HG02981 (cell line): ENCODE measurements at regions not wholly inside any gene's neighbourhood (a gene's known extent, or its start where the extent isn't known, plus 50 kb on each side); places are given as distances from the start of the nearest gene placed in this dataset.
"Not testable (repeated sequence)": the region's sequence is repeated elsewhere in the genome, so short reads cannot be mapped to it uniquely, and the experiment has no call there.

Experiments used
- ATAC-seq: cut with Tn5 transposase; IDR thresholded peaks from one replicate; pipeline ENCODE4 v1.9.1; 2021; ENCODE audit warnings: mild to moderate bottlenecking, moderate library complexity; ENCODE audit not compliant: unreplicated experiment

- ATAC-seq: no peak
Observed at GRCh38 chr13:19362946-19363510, 181.4 kb upstream of the TUBA3C start.

- not testable (repeated sequence) for ATAC-seq
Observed at GRCh38 chr13:19359697-19360096, 178.1 kb upstream of the TUBA3C start.

- ATAC-seq: no peak
Observed at GRCh38 chr13:19345916-19346422, 164.3 kb upstream of the TUBA3C start.

- ATAC-seq: no peak
Observed at GRCh38 chr13:19345158-19345557, 163.5 kb upstream of the TUBA3C start.

- ATAC-seq: peak; percentile 61
Observed at GRCh38 chr13:19344585-19345120, 163.0 kb upstream of the TUBA3C start.

GRCh38 chr13:19332378-19332777, 150.8 kb upstream of the TUBA3C start:
- no peak for ATAC-seq

GRCh38 chr13:19329365-19329764, 147.7 kb upstream of the TUBA3C start:
- ATAC-seq: no peak

GRCh38 chr13:19324325-19324724, 142.7 kb upstream of the TUBA3C start:
- ATAC-seq: no peak

GRCh38 chr13:19321222-19321621, 139.6 kb upstream of the TUBA3C start:
- ATAC-seq: no peak

GRCh38 chr13:19305434-19305833, 123.8 kb upstream of the TUBA3C start:
- ATAC-seq: no peak

GRCh38 chr13:19289180-19289579, 107.6 kb upstream of the TUBA3C start:
- no peak for ATAC-seq

- no peak for ATAC-seq
Observed at GRCh38 chr13:19283836-19284235, 102.2 kb upstream of the TUBA3C start.

GRCh38 chr13:19268331-19268730, 86.7 kb upstream of the TUBA3C start:
- ATAC-seq: no peak

GRCh38 chr13:19267746-19268145, 86.1 kb upstream of the TUBA3C start:
- no peak for ATAC-seq

GRCh38 chr13:19266979-19267378, 85.4 kb upstream of the TUBA3C start:
- ATAC-seq: no peak

GRCh38 chr13:19264711-19265110, 83.1 kb upstream of the TUBA3C start:
- no peak for ATAC-seq

GRCh38 chr13:19252381-19252780, 70.8 kb upstream of the TUBA3C start:
- no peak for ATAC-seq

GRCh38 chr13:19239114-19239860, 57.7 kb upstream of the TUBA3C start:
- ATAC-seq: no peak
